HCT116 (cell line): ENCODE measurements at regions not wholly inside any gene's neighbourhood (a gene's known extent, or its start where the extent isn't known, plus 50 kb on each side); places are given as distances from the start of the nearest gene placed in this dataset.

Experiments
- ATAC-seq: fragments of 200-7000 bp; cut with Tn5 transposase; 2 replicates; pipeline ENCODE4 v1.9.1; 2020; ENCODE audit warnings: mild to moderate bottlenecking, moderate library complexity
- BruUV-seq: library from RNA; stranded (reverse); fragments of 400-500 nt; replicated peaks from 2 replicates; lab custom pipeline; 2021; lab: Mats Ljungman, UMichigan
- CTCF ChIA-PET: fragments of 300-600 bp; sonication (Branson Sonifier 250); formaldehyde crosslinking; loops from one replicate; lab custom pipeline; 2021; ENCODE audit warnings: antibody characterized with exemption; lab: Charles Lee
- POLR2A ChIA-PET: fragments of 300-600, 350-600 bp; sonication (Branson Sonifier 250); formaldehyde crosslinking; loops from one replicate; lab custom pipeline; 2021; ENCODE audit warnings: antibody characterized with exemption; lab: Charles Lee
- RAD21 ChIA-PET, 2 experiments: fragments of 300-600 bp; sonication (Branson Sonifier 250); formaldehyde crosslinking; loops; one replicate each; lab custom pipeline; 2023; ENCODE audit warnings: low total read pairs in 2 of 2; ENCODE audit not compliant: uncharacterized antibody in 2 of 2, unreplicated experiment in 2 of 2, low non-redundant PET in 1 of 2; lab: Charles Lee
- DNase-seq: peaks from one replicate; pipeline ENCODE4 v3.0.0-alpha.2; 2010; ENCODE audit warnings: low read depth, low spot score
- H2AFZ ChIP-seq: fragments of 200-600 bp; shearing (Covaris generic), sonication (generic); 2 replicates; pipeline ENCODE4 v1.6.1; 2017; ENCODE audit warnings: low read depth, mixed run types, mixed read lengths, antibody characterized with exemption, low read length; ENCODE audit not compliant: poor library complexity, severe bottlenecking
- H3K27ac ChIP-seq: 2 replicates; pipeline ENCODE4 v1.5.1; 2012; ENCODE audit warnings: low read depth, low read length
- H3K27me3 ChIP-seq: fragments of 200-600 bp; sonication (generic); 2 replicates; pipeline ENCODE4 v1.6.1; 2016; ENCODE audit warnings: mixed run types, low read length, mixed read lengths; ENCODE audit not compliant: insufficient read depth
- H3K36me3 ChIP-seq, 2 experiments: fragments of 200-500 bp in 1 of 2; fragments of 200-600 bp in 1 of 2; sonication (Bioruptor generic) in 1 of 2; sonication (generic) in 1 of 2; 2 replicates each; pipeline versions ENCODE4 v1.5.1 to v1.6.1; 2014 to 2016; ENCODE audit warnings: low read length in 2 of 2, inconsistent platforms in 1 of 2, mixed read lengths in 1 of 2, mixed run types in 1 of 2; ENCODE audit not compliant: insufficient read depth in 2 of 2, control insufficient read depth in 1 of 2
- H3K4me1 ChIP-seq, 2 experiments: fragments of 200-600 bp in 1 of 2; sonication (generic) in 1 of 2; 2 replicates each; pipeline versions ENCODE4 v1.5.1 to v1.6.1; 2012 to 2017; ENCODE audit warnings: low read length in 2 of 2, inconsistent platforms in 1 of 2, mild to moderate bottlenecking in 1 of 2, mixed read lengths in 1 of 2, mixed run types in 1 of 2, moderate library complexity in 1 of 2; ENCODE audit not compliant: insufficient read depth in 2 of 2, control insufficient read depth in 1 of 2
- H3K4me2 ChIP-seq: fragments of 200-600 bp; sonication (generic); 2 replicates; pipeline ENCODE4 v1.6.1; 2017; ENCODE audit warnings: mixed run types, low read length, mixed read lengths
- H3K4me3 ChIP-seq, 2 experiments: fragments of 200-600 bp in 1 of 2; sonication (generic) in 1 of 2; replicated peaks in 1 of 2; 2 replicates each; pipeline ENCODE4 v1.5.1; 2011 to 2016; ENCODE audit warnings: low read length in 2 of 2, control low read depth in 1 of 2, low read depth in 1 of 2, mild to moderate bottlenecking in 1 of 2, mixed read lengths in 1 of 2, mixed run types in 1 of 2
- H3K79me2 ChIP-seq: fragments of 200-600 bp; sonication (generic); 2 replicates; pipeline ENCODE4 v1.6.1; 2017; ENCODE audit warnings: mild to moderate bottlenecking, mixed run types, low read length, moderate library complexity, mixed read lengths; ENCODE audit not compliant: insufficient read depth
- H3K9ac ChIP-seq: fragments of 200-600 bp; sonication (generic); 2 replicates; pipeline ENCODE4 v1.6.1; 2016; ENCODE audit warnings: low read length, mixed read lengths
- H3K9me2 ChIP-seq: fragments of 200-600 bp; sonication (generic), shearing (Covaris generic); 2 replicates; pipeline ENCODE4 v1.6.1; 2017; ENCODE audit warnings: mixed run types, mild to moderate bottlenecking, moderate library complexity; ENCODE audit not compliant: insufficient read depth
- H3K9me3 ChIP-seq, 2 experiments: fragments of 200-500 bp in 1 of 2; fragments of 200-600 bp in 1 of 2; sonication (Bioruptor generic) in 1 of 2; sonication (generic) in 1 of 2; 2 replicates each; pipeline ENCODE4 v1.6.1; 2014 to 2017; ENCODE audit warnings: low read length in 2 of 2, mixed read lengths in 2 of 2, inconsistent platforms in 1 of 2, low read depth in 1 of 2, mild to moderate bottlenecking in 1 of 2, mixed run types in 1 of 2, moderate library complexity in 1 of 2; ENCODE audit not compliant: control insufficient read depth in 1 of 2, insufficient read depth in 1 of 2
- H4K20me1 ChIP-seq: fragments of 200-600 bp; sonication (generic), shearing (Covaris generic); 2 replicates; pipeline ENCODE4 v1.6.1; 2017; ENCODE audit warnings: mixed run types, mild to moderate bottlenecking, moderate library complexity; ENCODE audit not compliant: insufficient read depth
- CBX3 ChIP-seq: IDR thresholded peaks from 2 replicates; pipeline ENCODE4 v1.6.1; 2012; ENCODE audit warnings: low read depth
- FOSL1 ChIP-seq: IDR thresholded peaks from 2 replicates; pipeline ENCODE4 v1.6.1; 2012; ENCODE audit warnings: low read depth
- RAD21 ChIP-seq: IDR thresholded peaks from 2 replicates; pipeline ENCODE4 v1.6.1; 2012; ENCODE audit warnings: low read depth, mild to moderate bottlenecking
- SRF ChIP-seq: IDR thresholded peaks from 2 replicates; pipeline ENCODE4 v1.6.1; 2012; ENCODE audit warnings: low read depth
- TCF7L2 ChIP-seq: IDR thresholded peaks from 2 replicates; pipeline ENCODE4 v1.7.0; 2011; ENCODE audit warnings: borderline replicate concordance, inconsistent platforms; ENCODE audit not compliant: insufficient read depth, insufficient read length; ENCODE audit errors: extremely low read depth
- intact Hi-C: fragments of 100-400 bp; cut with micrococcal nuclease; formaldehyde crosslinking; loops from 2 replicates; pipeline ENCODE4 v1.10.0; 2022
- TF ChIP-seq, protein P1 (sequence below), 3 experiments: fragments of 200-600 bp in 1 of 3; sonication (generic) in 1 of 3; IDR thresholded peaks in 2 of 3; conservative IDR thresholded peaks in 1 of 3; 2 replicates each; pipeline ENCODE4 v1.5.1; 2012 to 2017; ENCODE audit warnings: low read depth in 2 of 3, low read length in 2 of 3, antibody characterized with exemption in 1 of 3, borderline replicate concordance in 1 of 3, control low read depth in 1 of 3, mild to moderate bottlenecking in 1 of 3, mixed read lengths in 1 of 3, mixed run types in 1 of 3, moderate library complexity in 1 of 3; ENCODE audit not compliant: insufficient read depth in 1 of 3

- no TSS peak for BruUV-seq
- TF ChIP-seq SRF, result no peak
- TF ChIP-seq, protein P1, sequence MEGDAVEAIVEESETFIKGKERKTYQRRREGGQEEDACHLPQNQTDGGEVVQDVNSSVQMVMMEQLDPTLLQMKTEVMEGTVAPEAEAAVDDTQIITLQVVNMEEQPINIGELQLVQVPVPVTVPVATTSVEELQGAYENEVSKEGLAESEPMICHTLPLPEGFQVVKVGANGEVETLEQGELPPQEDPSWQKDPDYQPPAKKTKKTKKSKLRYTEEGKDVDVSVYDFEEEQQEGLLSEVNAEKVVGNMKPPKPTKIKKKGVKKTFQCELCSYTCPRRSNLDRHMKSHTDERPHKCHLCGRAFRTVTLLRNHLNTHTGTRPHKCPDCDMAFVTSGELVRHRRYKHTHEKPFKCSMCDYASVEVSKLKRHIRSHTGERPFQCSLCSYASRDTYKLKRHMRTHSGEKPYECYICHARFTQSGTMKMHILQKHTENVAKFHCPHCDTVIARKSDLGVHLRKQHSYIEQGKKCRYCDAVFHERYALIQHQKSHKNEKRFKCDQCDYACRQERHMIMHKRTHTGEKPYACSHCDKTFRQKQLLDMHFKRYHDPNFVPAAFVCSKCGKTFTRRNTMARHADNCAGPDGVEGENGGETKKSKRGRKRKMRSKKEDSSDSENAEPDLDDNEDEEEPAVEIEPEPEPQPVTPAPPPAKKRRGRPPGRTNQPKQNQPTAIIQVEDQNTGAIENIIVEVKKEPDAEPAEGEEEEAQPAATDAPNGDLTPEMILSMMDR (IDR thresholded peaks at IDR 0.05 in 2 of 3, conservative IDR thresholded peaks at IDR 0.05 in 1 of 3; ENCODE audit: borderline replicate concordance in 1 of 3, insufficient read depth in 1 of 3, low read depth in 2 of 3, low read length in 2 of 3), result peak; percentile 33 to 75 (median 67); a peak in 5 of 6 replicates
- no peak for TF ChIP-seq FOSL1
- TF ChIP-seq RAD21, result peak; percentile 74
- no peak for TF ChIP-seq TCF7L2
- 0 out of 2 replicates have a peak, but pooled peaks have one; percentile 24 for TF ChIP-seq CBX3
- Histone ChIP-seq H3K4me2 (peak overlapping the region; percentile 7; the same call in 1 of the 2 replicates), H3K9me3 (no peaks in the 10 kb centered on the region), H3K4me1 (no peaks in the 10 kb centered on the region), H3K36me3 (no peaks in the 10 kb centered on the region), H3K9ac (no peak overlapping the region), H3K27ac (no peak overlapping the region), H2AFZ (peak overlapping the region; percentile 55), H3K79me2 (no peaks in the 10 kb centered on the region), H3K4me3 (no peak overlapping the region), H3K27me3 (no peaks in the 10 kb centered on the region), H3K9me2 (no peaks in the 10 kb centered on the region), H4K20me1 (no peaks in the 10 kb centered on the region)
- ChIA-PET CTCF (interaction anchor here (1.0 to 2.4 kb wide), 16 partner anchors 13 to 1063 kb away, joined by 3 to 86 read pairs (median 4); partner anchors contain the start of gene THSD7A), POLR2A (interaction anchor here (1.2 kb wide), 1 partner anchor 32 kb away, joined by 7 read pairs; no protein-coding TSS in a partner anchor), RAD21 (interaction anchor here (2.0 to 2.2 kb wide), 2 partner anchors 32 kb away, joined by 13 to 18 read pairs; no protein-coding TSS in a partner anchor)
- intact Hi-C loops, result loop anchor here (1.0 to 10.0 kb wide), 5 partner anchors 32 to 1063 kb away; no protein-coding TSS in a partner anchor
- ATAC-seq (peak; percentile 70), DNase-seq (peak; percentile 29)
Measured at GRCh38 chr7:12490107-12490688, 80.3 kb upstream of the SCIN start.
